Fibroblast of lung (primary cell): ENCODE measurements at regions not wholly inside any gene's neighbourhood (a gene's known extent, or its start where the extent isn't known, plus 50 kb on each side); places are given as distances from the start of the nearest gene placed in this dataset.

Experiments
- EZH2 ChIP-seq: IDR thresholded peaks from 2 replicates; pipeline ENCODE4 v1.5.1; 2012; ENCODE audit warnings: low read length, control low read depth, mild to moderate bottlenecking; ENCODE audit errors: missing control alignments
- TF ChIP-seq, protein P1 (sequence below), 2 donors: IDR thresholded peaks in 1 of 2; conservative IDR thresholded peaks in 1 of 2; 1 replicate in 1 of 2; 2 replicates in 1 of 2; pipeline ENCODE4 v1.5.1; 2011 to 2012; ENCODE audit warnings: low read length in 2 of 2, control low read depth in 1 of 2, inconsistent platforms in 1 of 2, low read depth in 1 of 2, mild to moderate bottlenecking in 1 of 2

DNA sequence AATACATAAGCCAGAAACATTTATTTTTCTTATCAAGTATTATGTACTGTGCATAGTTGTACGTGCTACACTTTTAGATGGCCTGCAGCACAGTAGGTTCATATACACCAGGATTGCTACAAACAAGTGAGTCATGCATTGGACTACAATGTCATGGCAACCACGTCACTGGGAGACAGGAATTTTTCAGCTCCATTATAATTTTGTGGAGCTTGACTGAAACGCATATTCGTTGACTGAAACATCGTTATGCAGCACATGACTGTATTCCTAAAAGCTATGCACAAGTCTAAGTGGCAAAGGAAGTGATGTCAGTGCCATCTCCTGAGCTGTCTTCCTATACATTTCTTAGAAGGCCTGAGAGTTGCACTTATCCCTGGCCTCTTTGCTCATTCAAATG, 871.8 kb downstream of the IPMK start:
- TF ChIP-seq, protein P1, sequence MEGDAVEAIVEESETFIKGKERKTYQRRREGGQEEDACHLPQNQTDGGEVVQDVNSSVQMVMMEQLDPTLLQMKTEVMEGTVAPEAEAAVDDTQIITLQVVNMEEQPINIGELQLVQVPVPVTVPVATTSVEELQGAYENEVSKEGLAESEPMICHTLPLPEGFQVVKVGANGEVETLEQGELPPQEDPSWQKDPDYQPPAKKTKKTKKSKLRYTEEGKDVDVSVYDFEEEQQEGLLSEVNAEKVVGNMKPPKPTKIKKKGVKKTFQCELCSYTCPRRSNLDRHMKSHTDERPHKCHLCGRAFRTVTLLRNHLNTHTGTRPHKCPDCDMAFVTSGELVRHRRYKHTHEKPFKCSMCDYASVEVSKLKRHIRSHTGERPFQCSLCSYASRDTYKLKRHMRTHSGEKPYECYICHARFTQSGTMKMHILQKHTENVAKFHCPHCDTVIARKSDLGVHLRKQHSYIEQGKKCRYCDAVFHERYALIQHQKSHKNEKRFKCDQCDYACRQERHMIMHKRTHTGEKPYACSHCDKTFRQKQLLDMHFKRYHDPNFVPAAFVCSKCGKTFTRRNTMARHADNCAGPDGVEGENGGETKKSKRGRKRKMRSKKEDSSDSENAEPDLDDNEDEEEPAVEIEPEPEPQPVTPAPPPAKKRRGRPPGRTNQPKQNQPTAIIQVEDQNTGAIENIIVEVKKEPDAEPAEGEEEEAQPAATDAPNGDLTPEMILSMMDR (conservative IDR thresholded peaks at IDR 0.05 in 1 of 2, IDR thresholded peaks at IDR 0.05 in 1 of 2; ENCODE audit: low read depth in 1 of 2, low read length in 2 of 2) = no peak
- no peak for TF ChIP-seq EZH2
